ENCODE measurements at regions not wholly inside any gene's neighbourhood (a gene's known extent, or its start where the extent isn't known, plus 50 kb on each side); places are given as distances from the start of the nearest gene placed in this dataset.

DNA sequence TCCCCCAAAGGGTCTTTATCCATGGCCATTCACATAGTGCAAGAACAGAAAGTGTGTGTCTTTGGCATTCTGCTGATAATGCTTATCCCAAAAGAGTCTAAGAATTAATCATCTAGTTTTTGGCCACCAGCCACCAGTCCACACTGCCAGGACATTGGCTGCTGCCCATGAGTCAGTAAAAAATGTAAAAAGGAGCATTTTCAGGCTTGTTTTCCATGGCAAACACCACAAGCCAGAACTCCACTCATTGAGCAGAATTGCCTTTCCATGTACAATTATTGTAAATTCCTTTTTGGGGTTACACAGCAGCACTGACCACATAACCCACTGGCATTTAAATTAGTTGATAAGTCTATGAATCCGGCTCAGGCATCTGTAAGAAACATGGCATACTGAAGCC, 89.2 kb upstream of the PRDX4 start:
- TF ChIP-seq, protein P1, sequence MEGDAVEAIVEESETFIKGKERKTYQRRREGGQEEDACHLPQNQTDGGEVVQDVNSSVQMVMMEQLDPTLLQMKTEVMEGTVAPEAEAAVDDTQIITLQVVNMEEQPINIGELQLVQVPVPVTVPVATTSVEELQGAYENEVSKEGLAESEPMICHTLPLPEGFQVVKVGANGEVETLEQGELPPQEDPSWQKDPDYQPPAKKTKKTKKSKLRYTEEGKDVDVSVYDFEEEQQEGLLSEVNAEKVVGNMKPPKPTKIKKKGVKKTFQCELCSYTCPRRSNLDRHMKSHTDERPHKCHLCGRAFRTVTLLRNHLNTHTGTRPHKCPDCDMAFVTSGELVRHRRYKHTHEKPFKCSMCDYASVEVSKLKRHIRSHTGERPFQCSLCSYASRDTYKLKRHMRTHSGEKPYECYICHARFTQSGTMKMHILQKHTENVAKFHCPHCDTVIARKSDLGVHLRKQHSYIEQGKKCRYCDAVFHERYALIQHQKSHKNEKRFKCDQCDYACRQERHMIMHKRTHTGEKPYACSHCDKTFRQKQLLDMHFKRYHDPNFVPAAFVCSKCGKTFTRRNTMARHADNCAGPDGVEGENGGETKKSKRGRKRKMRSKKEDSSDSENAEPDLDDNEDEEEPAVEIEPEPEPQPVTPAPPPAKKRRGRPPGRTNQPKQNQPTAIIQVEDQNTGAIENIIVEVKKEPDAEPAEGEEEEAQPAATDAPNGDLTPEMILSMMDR (IDR thresholded peaks at IDR 0.05; ENCODE audit: insufficient read depth, low read depth, low read length): no peak
- no peak for TF ChIP-seq EZH2 (IDR thresholded peaks at IDR 0.05; ENCODE audit: insufficient read depth, low read length)

Measured in astrocyte (in vitro differentiated cells and primary cell).